CD4-positive, alpha-beta T cell (primary cell): ENCODE measurements at regions not wholly inside any gene's neighbourhood (a gene's known extent, or its start where the extent isn't known, plus 50 kb on each side); places are given as distances from the start of the nearest gene placed in this dataset.

Experiments
- ATAC-seq: fragments of 200-7000 bp; cut with Tn5 transposase; one replicate; pipeline ENCODE4 v1.10.0; 2022; ENCODE audit warnings: mild to moderate bottlenecking; ENCODE audit not compliant: poor library complexity
- CTCF ChIA-PET: fragments of 350-600 bp; sonication (Branson Sonifier 250); formaldehyde crosslinking; loops from one replicate; lab custom pipeline; 2021; ENCODE audit warnings: antibody characterized with exemption, inconsistent platforms; lab: Charles Lee
- POLR2A ChIA-PET: fragments of 350-600 bp; sonication (Branson Sonifier 250); formaldehyde crosslinking; loops from one replicate; lab custom pipeline; 2021; ENCODE audit warnings: antibody characterized with exemption, inconsistent platforms; lab: Charles Lee
- DNase-seq, 14 experiments: peaks; one replicate each; pipeline ENCODE4 v3.0.0-alpha.2; 2013 to 2020; ENCODE audit warnings: mixed read lengths in 2 of 14
- H3K27ac ChIP-seq, 2 donors: one replicate each; pipeline versions ENCODE4 v1.5.1 to v1.7.0; 2013; ENCODE audit warnings: low read length in 2 of 2, low read depth in 1 of 2, mild to moderate bottlenecking in 1 of 2
- H3K27me3 ChIP-seq, 2 experiments: 1 replicate in 1 of 2; 2 replicates in 1 of 2; pipeline versions ENCODE4 v1.6.1 to v1.7.0; 2013; ENCODE audit warnings: low read length in 2 of 2, control low read depth in 1 of 2, mild to moderate bottlenecking in 1 of 2, moderate library complexity in 1 of 2; ENCODE audit not compliant: insufficient read depth in 2 of 2, control insufficient read depth in 1 of 2
- H3K36me3 ChIP-seq: one replicate; pipeline ENCODE4 v1.6.1; 2013; ENCODE audit warnings: low read length, control low read depth; ENCODE audit not compliant: insufficient read depth
- H3K4me1 ChIP-seq: one replicate; pipeline ENCODE4 v1.6.1; 2013; ENCODE audit warnings: low read length, control low read depth; ENCODE audit not compliant: insufficient read depth
- H3K4me3 ChIP-seq: one replicate; pipeline ENCODE4 v1.5.1; 2013; ENCODE audit warnings: mild to moderate bottlenecking, low read length, moderate library complexity
- H3K9me3 ChIP-seq, 2 experiments: 1 replicate in 1 of 2; 2 replicates in 1 of 2; pipeline versions ENCODE4 v1.6.1 to v1.7.0; 2013; ENCODE audit warnings: low read length in 2 of 2, mild to moderate bottlenecking in 2 of 2, control low read depth in 1 of 2, moderate library complexity in 1 of 2; ENCODE audit not compliant: control insufficient read depth in 1 of 2, insufficient read depth in 1 of 2
- H3K27ac Mint-ChIP-seq: one replicate; pipeline ENCODE4 v1.8.0; 2020; ENCODE audit warnings: mixed read lengths
- H3K27me3 Mint-ChIP-seq: one replicate; pipeline ENCODE4 v1.8.0; 2021; ENCODE audit warnings: mixed read lengths
- H3K36me3 Mint-ChIP-seq: one replicate; pipeline ENCODE4 v1.8.0; 2021; ENCODE audit warnings: low read depth, mixed read lengths
- H3K4me1 Mint-ChIP-seq: one replicate; pipeline ENCODE4 v1.8.0; 2021; ENCODE audit warnings: low read depth, mixed read lengths
- H3K4me3 Mint-ChIP-seq: one replicate; pipeline ENCODE4 v1.8.0; 2020; ENCODE audit warnings: mild to moderate bottlenecking, mixed read lengths
- H3K9me3 Mint-ChIP-seq: one replicate; pipeline ENCODE4 v1.8.0; 2020; ENCODE audit warnings: mixed read lengths
- CTCF ChIP-seq: fragments of 200-600 bp; IDR thresholded peaks from one replicate; pipeline ENCODE4 v1.8.0; 2022; ENCODE audit warnings: antibody characterized with exemption, mild to moderate bottlenecking
- intact Hi-C, 2 experiments: fragments of 100-400 bp; cut with DNase I in 1 of 2; cut with micrococcal nuclease in 1 of 2; formaldehyde crosslinking; loops; one replicate each; pipeline versions ENCODE4 v1.15.1 to v1.9.0; 2023 to 2025; cut with DNase I, micrococcal nuclease

GRCh38 chr20:57879779-57880570 is 170.2 kb upstream of the PMEPA1 start:
- H3K36me3 Mint-ChIP-seq, result no peaks in the 10 kb centered on the region
- H3K27me3 Mint-ChIP-seq, result peaks cover 3% of the 10 kb centered on the region
- Histone ChIP-seq H3K27me3 (peaks cover 0 to 7% of the 10 kb centered on the region in 2 experiments), H3K4me1 (no peaks in the 10 kb centered on the region), H3K27ac (no peak overlapping the region), H3K4me3 (no peak overlapping the region), H3K36me3 (no peaks in the 10 kb centered on the region), H3K9me3 (no peaks in the 10 kb centered on the region)
- no peak overlapping the region for H3K4me3 Mint-ChIP-seq
- intact Hi-C loops, result no loop called here
- no peak overlapping the region for H3K27ac Mint-ChIP-seq
- ATAC-seq (no peak), DNase-seq (no peak)
- no peak for TF ChIP-seq CTCF
- ChIA-PET CTCF (no interaction called here), POLR2A (no interaction called here)
- no peaks in the 10 kb centered on the region for H3K9me3 Mint-ChIP-seq
- H3K4me1 Mint-ChIP-seq, result no peaks in the 10 kb centered on the region

GRCh38 chr20:57879437-57879778 is 169.6 kb upstream of the PMEPA1 start:
- no peak overlapping the region for H3K27ac ChIP-seq
- H3K36me3 ChIP-seq, result no peaks in the 10 kb centered on the region
- ATAC-seq (no peak), DNase-seq (no peak)
- peaks cover 3% of the 10 kb centered on the region for H3K27me3 Mint-ChIP-seq
- no peaks in the 10 kb centered on the region for H3K4me1 ChIP-seq
- no peak for TF ChIP-seq CTCF
- peaks cover 0 to 7% of the 10 kb centered on the region in 2 experiments for H3K27me3 ChIP-seq
- intact Hi-C loops, result no loop called here
- no peaks in the 10 kb centered on the region for H3K36me3 Mint-ChIP-seq
- no peak overlapping the region for H3K4me3 Mint-ChIP-seq
- H3K27ac Mint-ChIP-seq, result no peak overlapping the region
- H3K9me3 Mint-ChIP-seq, result no peaks in the 10 kb centered on the region
- H3K4me3 ChIP-seq, result no peak overlapping the region
- no peaks in the 10 kb centered on the region for H3K9me3 ChIP-seq
- H3K4me1 Mint-ChIP-seq, result no peaks in the 10 kb centered on the region
- CTCF ChIA-PET, result no interaction called here
- POLR2A ChIA-PET, result no interaction called here

GRCh38 chr20:57878786-57879424 is 169.1 kb upstream of the PMEPA1 start:
- intact Hi-C loops, result no loop called here
- H3K4me3 Mint-ChIP-seq, result no peak overlapping the region
- ATAC-seq, result no peak
- no peak overlapping the region for H3K27ac Mint-ChIP-seq
- H3K4me1 Mint-ChIP-seq, result no peaks in the 10 kb centered on the region
- H3K9me3 Mint-ChIP-seq, result no peaks in the 10 kb centered on the region
- no peak for DNase-seq
- no peak overlapping the region for H3K27ac ChIP-seq
- peaks cover 0 to 3% of the 10 kb centered on the region in 2 experiments for H3K9me3 ChIP-seq
- H3K4me1 ChIP-seq, result no peaks in the 10 kb centered on the region
- H3K27me3 Mint-ChIP-seq, result peaks cover 3% of the 10 kb centered on the region
- no peaks in the 10 kb centered on the region for H3K36me3 Mint-ChIP-seq
- H3K36me3 ChIP-seq, result no peaks in the 10 kb centered on the region
- H3K4me3 ChIP-seq, result no peak overlapping the region
- CTCF ChIA-PET, result no interaction called here
- POLR2A ChIA-PET, result no interaction called here
- peaks cover 0 to 7% of the 10 kb centered on the region in 2 experiments for H3K27me3 ChIP-seq
- no peak for TF ChIP-seq CTCF
